Jurkat, Clone E6-1 (cell line): ENCODE measurements at regions not wholly inside any gene's neighbourhood (a gene's known extent, or its start where the extent isn't known, plus 50 kb on each side); places are given as distances from the start of the nearest gene placed in this dataset.
"Not testable (repeated sequence)": the region's sequence is repeated elsewhere in the genome, so short reads cannot be mapped to it uniquely, and the experiment has no call there.

Source experiments
- DNase-seq: peaks from one replicate; pipeline ENCODE4 v3.0.0-alpha.2; 2011; ENCODE audit warnings: low read depth, low spot score
- H3K4me3 ChIP-seq: 2 replicates; pipeline ENCODE4 v1.5.1; 2011; ENCODE audit warnings: mild to moderate bottlenecking, low read length, control low read depth, moderate library complexity

- not testable (repeated sequence) for H3K4me3 ChIP-seq, DNase-seq
These were observed 173.9 kb downstream of the TJP1 start for GRCh38 chr15:29648415-29648814.

- no peak for DNase-seq
These were observed 176.4 kb downstream of the TJP1 start for GRCh38 chr15:29645841-29646240.

GRCh38 chr15:29644361-29644760 lies 177.9 kb downstream of the TJP1 start:
- DNase-seq, H3K4me3 ChIP-seq: not testable (repeated sequence)

More at GRCh38 chr15:29645841-29646240, 176.4 kb downstream of the TJP1 start:
- no peak overlapping the region for H3K4me3 ChIP-seq

GRCh38 chr15:29638781-29639180 lies 183.5 kb downstream of the TJP1 start:
- no peak for DNase-seq
- no peak overlapping the region for H3K4me3 ChIP-seq

- H3K4me3 ChIP-seq = no peak overlapping the region
- no peak for DNase-seq
These were observed 184.3 kb downstream of the TJP1 start for GRCh38 chr15:29638011-29638410.

GRCh38 chr15:29637555-29637954 lies 184.7 kb downstream of the TJP1 start:
- no peak overlapping the region for H3K4me3 ChIP-seq
- DNase-seq = no peak

- DNase-seq = no peak
- H3K4me3 ChIP-seq = no peak overlapping the region
These were observed 185.3 kb downstream of the TJP1 start for GRCh38 chr15:29636921-29637320.

GRCh38 chr15:29636140-29636539 lies 186.1 kb downstream of the TJP1 start:
- H3K4me3 ChIP-seq = no peak overlapping the region
- no peak for DNase-seq

- DNase-seq = no peak
- no peak overlapping the region for H3K4me3 ChIP-seq
These were observed 186.7 kb downstream of the TJP1 start for GRCh38 chr15:29635513-29636098.

- no peak for DNase-seq
These were observed 188.3 kb downstream of the TJP1 start for GRCh38 chr15:29633971-29634370.

GRCh38 chr15:29632671-29633406 lies 189.4 kb downstream of the TJP1 start:
- DNase-seq = no peak
- no peak overlapping the region for H3K4me3 ChIP-seq

More at GRCh38 chr15:29633971-29634370, 188.3 kb downstream of the TJP1 start:
- H3K4me3 ChIP-seq = no peak overlapping the region

- no peak for DNase-seq
These were observed 190.9 kb downstream of the TJP1 start for GRCh38 chr15:29631076-29632070.

GRCh38 chr15:29624271-29624670 lies 198.0 kb downstream of the TJP1 start:
- no peak for DNase-seq
- H3K4me3 ChIP-seq = no peak overlapping the region

More at GRCh38 chr15:29631076-29632070, 190.9 kb downstream of the TJP1 start:
- H3K4me3 ChIP-seq = no peak overlapping the region

- H3K4me3 ChIP-seq = no peak overlapping the region
These were observed 199.1 kb downstream of the TJP1 start for GRCh38 chr15:29623116-29623639.

GRCh38 chr15:29622637-29623036 lies 199.6 kb downstream of the TJP1 start:
- DNase-seq = no peak
- H3K4me3 ChIP-seq = no peak overlapping the region

More at GRCh38 chr15:29623116-29623639, 199.1 kb downstream of the TJP1 start:
- DNase-seq = no peak

- H3K4me3 ChIP-seq = no peak overlapping the region
- DNase-seq = no peak
These were observed 200.7 kb downstream of the TJP1 start for GRCh38 chr15:29621616-29622015.

- H3K4me3 ChIP-seq = no peak overlapping the region
- no peak for DNase-seq
These were observed 203.7 kb downstream of the TJP1 start for GRCh38 chr15:29618586-29618985.

GRCh38 chr15:29616512-29616911 lies 205.8 kb downstream of the TJP1 start:
- H3K4me3 ChIP-seq = no peak overlapping the region
- DNase-seq = no peak

- H3K4me3 ChIP-seq = no peak overlapping the region
- no peak for DNase-seq
These were observed 206.5 kb downstream of the TJP1 start for GRCh38 chr15:29615791-29616190.
